ENCODE measurements at regions not wholly inside any gene's neighbourhood (a gene's known extent, or its start where the extent isn't known, plus 50 kb on each side); places are given as distances from the start of the nearest gene placed in this dataset.
"Not testable (repeated sequence)": the region's sequence is repeated elsewhere in the genome, so short reads cannot be mapped to it uniquely, and the experiment has no call there.

DNA sequence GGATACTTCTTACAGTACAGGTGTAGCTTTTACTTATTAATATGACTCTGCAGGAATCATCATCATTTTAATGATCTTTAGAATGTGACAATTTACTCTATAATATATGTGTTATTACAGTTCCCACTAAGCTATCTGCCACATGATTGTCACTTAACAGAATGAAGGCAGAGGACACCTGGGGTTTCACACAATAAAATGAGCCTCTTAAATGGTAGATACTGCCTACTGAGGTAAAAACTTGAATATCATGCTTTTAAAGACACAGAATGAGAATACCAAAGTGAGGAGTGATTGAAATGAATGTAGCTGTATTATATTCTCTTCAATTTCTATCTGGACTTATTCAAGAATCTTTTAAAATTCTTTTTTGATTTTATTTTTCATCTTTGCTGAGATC lies 1255.3 kb upstream of the LRRN3 start:
- no peak for DNase-seq

GRCh38 chr7:109836016-109836415 lies 1254.9 kb upstream of the LRRN3 start:
- DNase-seq: no peak

- DNase-seq: no peak
Measured at GRCh38 chr7:109842386-109842785, 1248.5 kb upstream of the LRRN3 start.

DNA sequence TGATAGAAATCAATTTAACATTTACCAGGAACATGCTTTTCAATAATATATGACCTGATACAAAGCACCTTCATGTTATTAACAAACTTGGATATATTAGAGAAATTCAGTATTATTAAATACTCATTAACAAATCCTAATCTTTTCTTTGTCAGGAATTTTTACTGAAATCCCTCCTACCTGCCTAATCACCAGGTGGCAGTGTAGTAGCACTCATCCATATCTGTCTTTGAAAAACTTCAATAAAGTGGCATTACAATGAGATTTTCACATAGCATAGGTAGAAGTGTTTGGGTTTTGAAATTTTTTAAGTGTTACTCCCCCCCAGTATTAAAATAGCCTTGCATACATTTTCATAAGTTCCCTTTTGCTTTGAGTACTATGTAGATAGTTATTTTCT lies 1246.6 kb upstream of the LRRN3 start:
- no peak for DNase-seq

DNA sequence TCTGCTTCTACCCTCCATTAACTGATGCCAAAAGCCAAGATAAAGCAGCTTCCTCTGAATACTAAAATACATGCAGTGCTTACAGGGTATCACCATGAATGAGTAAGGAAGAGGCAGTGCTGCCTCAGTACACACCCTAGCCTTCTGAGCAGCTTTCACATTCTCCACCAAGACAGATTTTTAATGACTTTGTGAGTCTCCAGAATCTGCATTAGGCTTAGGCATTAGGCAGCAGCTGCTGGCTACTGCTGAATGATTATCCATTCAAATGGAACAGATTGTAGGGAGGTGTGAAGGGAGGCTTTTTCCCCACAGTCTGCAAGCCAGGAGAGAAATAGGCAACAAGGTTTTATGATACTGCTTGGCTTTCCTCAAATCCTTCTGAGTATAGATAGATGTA lies 1226.7 kb upstream of the LRRN3 start:
- no peak for DNase-seq

- no peak for DNase-seq
Measured at GRCh38 chr7:109868215-109868860, 1222.6 kb upstream of the LRRN3 start.

- no peak for DNase-seq
Measured at GRCh38 chr7:109873296-109873695, 1217.6 kb upstream of the LRRN3 start.

GRCh38 chr7:109879287-109879828 lies 1211.6 kb upstream of the LRRN3 start:
- DNase-seq: no peak

GRCh38 chr7:109890622-109891021 lies 1200.3 kb upstream of the LRRN3 start:
- DNase-seq: no peak

DNA sequence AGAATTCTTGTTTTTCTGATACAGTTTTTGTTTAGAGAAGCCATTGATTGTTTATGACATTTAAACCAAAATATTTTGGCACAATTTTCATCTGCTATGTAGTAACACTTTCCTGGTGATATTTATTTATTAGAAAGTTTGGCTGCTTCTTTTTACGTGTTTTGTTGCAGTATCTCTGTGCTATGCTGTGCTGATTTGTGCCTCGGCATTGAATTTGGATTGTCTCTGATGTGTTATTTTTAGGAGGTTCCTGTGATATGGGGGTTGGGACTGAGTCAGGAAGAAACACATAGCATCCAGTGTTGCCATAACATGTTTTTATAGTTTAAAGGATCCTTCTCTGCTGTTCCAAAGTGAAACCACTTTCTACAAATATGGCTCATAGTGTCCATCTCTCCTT lies 1197.7 kb upstream of the LRRN3 start:
- no peak for DNase-seq

DNA sequence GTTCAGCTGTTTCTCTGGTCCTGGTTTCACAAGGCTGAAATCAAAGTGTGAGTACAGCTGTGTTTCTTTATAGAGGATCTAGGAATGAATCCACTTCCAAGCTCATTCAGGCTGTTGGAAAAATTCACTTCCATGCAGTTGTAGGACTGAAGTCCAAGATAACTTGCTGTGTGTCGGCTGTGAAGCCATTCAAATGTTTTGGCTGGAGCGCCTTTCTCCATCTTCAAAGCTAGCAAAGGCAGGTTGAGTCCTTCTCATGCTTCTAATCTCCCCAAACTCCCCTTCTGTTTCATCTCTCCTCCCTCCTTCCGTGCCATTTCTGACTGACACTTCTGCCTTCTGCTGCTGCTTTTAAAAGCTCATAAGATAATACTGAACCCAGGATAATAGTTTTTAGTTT lies 1195.4 kb upstream of the LRRN3 start:
- DNase-seq: no peak

DNA sequence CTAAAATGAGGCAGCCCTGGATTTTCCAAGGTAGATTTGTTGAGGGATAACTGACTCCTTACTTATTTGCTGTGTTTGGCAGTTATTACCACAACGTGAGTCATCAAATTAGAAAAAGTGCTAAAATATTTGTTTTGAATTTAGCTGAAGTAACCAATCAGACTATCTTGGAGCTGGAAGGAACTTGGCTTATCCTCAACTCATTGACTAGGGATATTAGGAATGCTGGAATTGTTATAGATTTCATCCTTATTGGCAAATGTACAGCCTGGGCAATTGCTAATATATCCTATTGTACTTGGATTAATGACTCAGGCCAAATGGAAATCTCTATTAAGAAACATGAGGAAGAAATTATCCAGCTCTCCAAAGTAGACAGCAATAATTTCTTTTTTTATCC lies 1189.0 kb upstream of the LRRN3 start:
- DNase-seq: no peak

DNA sequence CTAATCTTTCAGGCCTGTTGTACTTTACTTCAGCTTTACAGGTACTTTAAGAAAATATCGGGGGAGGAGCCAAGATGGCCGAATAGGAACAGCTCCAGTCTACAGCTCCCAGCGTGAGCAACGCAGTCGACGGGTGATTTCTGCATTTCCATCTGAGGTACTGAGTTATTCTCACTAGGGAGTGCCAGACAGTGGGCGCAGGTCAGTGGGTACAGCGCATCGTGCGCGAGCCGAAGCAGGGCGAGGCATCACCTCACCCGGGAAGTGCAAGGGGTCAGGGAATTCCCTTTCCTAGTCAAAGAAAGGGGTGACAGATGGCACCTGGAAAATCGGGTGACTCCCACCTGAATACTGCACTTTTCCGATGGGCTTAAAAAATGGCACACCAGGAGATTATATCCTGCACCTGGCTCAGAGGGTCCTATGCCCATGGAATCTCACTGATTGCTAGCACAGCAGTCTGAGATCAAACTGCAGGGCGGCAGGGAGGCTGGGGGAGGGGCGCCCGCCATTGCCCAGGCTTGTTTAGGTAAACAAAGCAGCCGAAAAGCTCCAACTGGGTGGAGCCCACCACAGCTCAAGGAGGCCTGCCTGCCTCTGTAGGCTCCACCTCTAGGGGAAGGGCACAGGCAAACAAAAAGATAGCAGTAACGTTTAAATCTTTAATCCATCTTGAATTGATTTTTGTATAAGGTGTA lies 1185.4 kb upstream of the LRRN3 start:
- DNase-seq: not testable (repeated sequence)

- no peak for DNase-seq
Measured at GRCh38 chr7:109915670-109916069, 1175.3 kb upstream of the LRRN3 start.

DNA sequence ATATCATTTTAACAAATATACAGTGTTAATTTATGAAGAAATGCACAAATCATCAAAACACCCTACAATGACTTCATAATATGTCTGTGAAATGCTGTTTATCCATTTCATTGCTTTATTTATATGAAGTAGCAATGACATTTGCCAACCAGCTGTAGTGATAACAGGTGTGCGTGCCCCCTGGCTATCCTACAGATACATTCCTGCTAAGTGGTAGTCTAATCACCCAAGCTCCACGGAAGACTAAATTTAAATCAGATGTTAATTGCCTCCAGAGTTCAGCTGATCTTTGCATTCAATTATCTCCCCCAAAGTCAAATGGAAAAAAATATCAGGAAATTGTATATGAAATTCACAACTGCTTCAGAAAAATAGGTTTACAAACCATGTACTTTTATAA lies 1164.2 kb upstream of the LRRN3 start:
- no peak for DNase-seq

GRCh38 chr7:109930049-109930448 lies 1160.9 kb upstream of the LRRN3 start:
- no peak for DNase-seq

- no peak for DNase-seq
Measured at GRCh38 chr7:109939207-109939606, 1151.7 kb upstream of the LRRN3 start.

GRCh38 chr7:109945820-109946518 lies 1145.0 kb upstream of the LRRN3 start:
- no peak for DNase-seq

- DNase-seq: no peak
Measured at GRCh38 chr7:109950256-109950655, 1140.7 kb upstream of the LRRN3 start.

GRCh38 chr7:109950821-109951564 lies 1139.9 kb upstream of the LRRN3 start:
- DNase-seq: no peak

DNA sequence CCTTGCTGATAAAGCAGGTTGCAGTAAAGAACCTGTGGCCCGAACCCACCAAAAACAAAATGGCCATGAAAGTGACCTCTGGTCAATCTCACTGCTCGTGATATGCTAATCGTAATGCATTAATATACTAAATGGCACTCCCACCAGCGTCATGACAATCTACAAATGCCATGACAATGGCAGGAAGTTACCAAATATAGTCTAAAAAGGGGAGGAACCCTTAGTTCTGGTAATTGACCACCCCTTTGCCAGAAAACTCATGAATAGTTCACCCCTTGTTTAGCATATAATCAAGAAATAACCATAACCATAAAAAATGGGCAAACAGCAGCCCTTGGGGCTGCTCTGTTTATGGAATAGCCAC lies 1139.4 kb upstream of the LRRN3 start:
- no peak for DNase-seq

DNA sequence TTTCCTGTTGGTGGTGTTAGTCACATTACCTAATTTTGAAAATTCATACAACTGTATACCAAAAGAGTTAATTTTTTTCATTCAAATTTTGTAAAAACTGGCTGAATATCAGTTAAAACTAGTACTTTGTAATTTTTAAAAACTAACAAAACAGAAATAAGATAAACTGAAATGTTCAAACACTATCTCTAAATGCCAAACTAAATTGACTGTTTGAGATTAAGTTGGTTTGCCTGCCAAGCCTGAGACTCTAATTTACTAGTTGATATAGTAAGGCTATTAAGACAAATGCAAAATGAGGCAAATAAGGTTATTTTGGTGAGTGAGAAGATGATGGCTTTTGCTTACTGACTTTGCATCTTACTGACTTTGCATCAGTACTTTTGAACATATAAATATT lies 1134.9 kb upstream of the LRRN3 start:
- DNase-seq: no peak

DNA sequence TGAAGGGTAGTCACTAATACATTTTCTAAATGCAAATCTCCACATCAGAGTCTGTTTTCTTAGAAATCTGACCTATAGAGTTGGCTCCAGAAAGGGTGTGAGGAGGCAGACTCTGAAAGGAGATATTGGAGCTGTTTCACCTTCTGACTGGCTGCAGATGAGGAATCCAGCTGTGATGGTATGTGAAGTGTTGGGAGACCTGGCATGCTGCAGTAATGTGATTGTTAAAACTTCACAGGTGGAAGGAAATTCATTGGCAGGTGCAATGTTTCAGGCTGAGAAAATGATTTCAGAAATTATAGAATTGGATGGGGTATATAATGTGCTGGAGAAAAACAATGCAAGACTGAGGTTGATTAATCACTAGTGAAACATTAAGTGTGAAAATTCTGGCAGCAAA lies 1134.0 kb upstream of the LRRN3 start:
- DNase-seq: no peak
